ENCODE measurements at regions not wholly inside any gene's neighbourhood (a gene's known extent, or its start where the extent isn't known, plus 50 kb on each side); places are given as distances from the start of the nearest gene placed in this dataset.

DNA sequence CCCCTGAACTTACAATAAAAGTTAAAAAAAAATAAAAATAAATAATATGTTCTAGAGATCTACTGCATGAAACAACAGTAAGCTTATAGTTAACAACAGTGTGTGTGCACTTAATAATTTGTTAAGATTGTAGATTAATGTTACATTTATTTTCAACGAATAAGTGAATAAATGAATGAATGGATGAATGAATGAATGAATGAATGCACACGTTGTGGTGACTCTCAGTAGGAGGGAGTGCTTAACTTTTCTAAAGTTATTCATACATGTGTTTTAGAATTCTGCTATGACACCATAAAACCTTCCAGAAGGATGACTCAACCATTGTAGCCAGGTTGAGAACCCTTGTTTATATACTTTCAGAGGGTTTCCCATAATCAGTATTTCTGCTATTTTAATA lies 1269.4 kb upstream of the CDH6 start:
- no peak for DNase-seq

DNA sequence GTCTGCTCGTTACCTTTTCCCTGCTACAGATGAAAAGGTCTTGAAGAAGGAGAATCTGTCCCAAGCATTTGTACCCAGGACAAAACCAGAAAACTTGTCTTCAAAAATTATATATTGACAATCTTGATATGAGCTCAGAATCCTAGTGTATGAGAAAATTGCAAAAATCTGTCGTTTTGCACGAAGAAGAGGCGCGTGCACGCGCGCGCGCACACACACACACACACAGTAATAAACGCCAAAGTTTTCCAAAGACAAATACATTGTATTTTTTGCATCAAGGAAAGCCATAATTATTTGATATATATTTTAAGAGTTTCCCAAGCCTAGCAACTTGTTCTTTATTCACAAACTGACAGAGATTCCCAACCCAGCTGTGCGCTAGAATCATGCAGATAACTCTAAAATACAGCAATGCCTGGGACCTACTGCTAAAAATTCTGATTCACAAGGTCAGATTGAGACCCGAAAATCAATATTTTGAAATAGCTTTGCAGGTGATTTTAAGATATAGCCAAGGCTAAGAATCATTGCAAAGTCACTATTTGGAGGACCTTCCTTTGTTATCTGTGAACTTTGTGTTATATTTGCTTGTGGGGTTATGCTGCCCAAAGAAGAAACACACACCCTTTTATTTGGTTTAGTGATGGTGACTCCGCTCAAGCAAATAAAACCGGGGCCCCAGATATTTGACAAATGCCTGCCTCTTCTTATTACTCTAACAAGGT lies 1287.7 kb upstream of the CDH6 start:
- no peak for DNase-seq

DNA sequence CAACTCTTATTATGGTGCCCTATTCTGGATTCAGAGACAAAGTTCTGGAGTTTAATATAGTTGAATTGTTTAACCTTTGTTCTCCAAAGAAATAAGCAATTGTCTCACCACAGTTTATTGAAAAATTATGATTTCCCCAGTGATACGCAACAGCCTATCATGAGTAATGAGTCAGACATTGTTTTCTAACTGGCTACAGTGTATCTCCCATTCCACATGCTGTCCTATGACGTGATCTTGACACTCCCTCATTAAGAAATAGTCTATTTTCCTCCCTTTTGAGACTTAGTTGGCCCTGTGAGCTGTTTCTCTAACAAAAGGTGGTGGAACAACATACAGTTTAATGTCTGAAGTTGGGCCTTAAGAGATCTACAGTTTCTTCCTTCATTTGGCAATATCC lies 1290.6 kb upstream of the CDH6 start:
- DNase-seq, result no peak

DNA sequence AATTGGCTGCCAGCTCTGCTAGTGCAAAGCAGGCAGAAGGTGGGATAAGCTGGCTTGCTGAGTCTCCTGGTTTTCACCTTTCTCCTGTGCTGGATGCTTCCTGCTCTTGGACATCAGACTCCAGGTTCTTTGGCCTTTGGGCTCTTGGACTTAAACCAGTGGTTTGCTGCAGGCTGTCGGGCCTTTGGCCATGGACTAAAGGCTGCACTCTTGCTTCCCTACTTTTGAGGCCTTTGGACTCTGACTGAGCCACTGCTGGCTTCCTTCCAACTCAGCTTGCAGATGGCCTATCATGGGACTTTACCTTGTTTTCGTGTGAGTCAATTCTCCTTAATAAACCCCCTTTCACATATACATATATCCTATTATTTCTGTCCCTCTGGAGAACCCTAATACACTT lies 1293.9 kb upstream of the CDH6 start:
- DNase-seq, result peak in 1 of 2 experiments; percentile 18

DNA sequence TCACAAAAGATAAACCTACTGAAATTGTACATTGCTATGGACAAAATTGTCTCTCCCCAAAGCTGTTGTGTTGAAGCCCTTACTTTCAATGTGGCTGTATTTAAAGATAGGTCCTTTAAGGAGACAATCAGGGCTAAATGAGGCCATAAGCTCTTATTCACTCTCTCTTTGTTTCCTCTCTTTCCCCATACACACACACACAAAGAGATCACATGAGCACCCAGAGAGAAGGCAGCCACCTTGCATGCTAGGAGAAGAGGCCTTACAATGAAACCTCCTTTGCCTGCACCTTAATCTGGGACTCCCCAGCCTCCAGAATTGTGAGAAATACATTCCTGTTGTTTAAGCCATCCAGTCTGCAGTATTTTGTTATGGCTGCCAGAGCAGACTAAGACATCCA lies 1295.6 kb upstream of the CDH6 start:
- DNase-seq, result no peak

DNA sequence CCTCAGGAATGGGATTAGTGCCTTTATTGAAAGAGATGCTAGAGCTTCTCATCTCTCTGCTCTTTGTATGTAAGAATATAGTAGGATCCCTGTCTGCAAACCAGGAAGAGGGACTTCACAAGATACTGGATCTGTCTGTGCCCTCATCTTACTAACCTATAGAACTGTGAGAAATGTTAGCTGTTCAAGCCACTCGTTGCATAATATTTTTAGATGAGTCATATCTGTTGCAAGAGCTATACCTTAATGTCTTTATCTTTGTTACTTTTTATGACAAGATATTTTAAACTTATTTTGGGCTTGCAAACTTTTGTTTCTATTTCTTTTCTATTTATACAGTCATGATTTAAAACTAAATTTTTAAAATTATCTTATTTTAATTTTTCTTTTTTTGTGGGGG lies 1296.8 kb upstream of the CDH6 start:
- DNase-seq, result no peak

DNA sequence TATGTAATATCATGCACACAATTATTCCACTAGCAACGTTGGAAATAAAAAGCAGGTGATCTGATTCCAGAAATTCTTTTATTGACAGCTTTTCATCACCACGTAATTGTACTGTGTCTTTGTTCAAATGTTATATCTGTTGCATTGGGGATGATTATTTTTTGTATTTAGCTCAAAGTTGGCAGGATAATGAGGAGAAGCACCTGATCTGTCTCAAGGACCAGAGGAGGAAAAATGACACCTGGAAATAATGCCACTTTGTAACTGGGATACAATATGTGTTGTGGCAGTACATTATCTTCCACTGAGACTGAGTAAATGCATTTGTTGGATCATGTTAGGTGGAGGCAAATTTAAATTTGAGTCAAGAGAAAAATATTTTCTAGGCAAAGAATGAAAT lies 1298.8 kb upstream of the CDH6 start:
- no peak for DNase-seq

DNA sequence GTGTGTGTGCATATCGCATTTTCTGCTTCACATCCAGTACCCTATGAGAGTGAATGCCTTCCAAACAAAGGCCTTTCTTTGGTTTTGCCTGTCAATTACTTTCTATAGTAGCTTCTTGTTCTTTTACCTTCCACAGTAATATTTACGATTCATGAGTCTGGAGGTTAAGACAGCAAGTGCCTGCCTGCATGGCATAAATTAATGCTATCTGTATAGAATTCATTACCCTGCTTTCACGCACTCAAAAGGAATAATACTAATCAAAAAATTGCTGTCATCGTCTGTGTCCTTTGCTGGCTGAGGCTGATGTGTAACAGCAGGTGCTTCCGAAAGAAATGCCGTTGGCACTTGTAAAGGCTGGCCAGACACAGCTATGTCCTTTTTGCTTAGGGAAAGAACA lies 1304.4 kb upstream of the CDH6 start:
- DNase-seq, result no peak

DNA sequence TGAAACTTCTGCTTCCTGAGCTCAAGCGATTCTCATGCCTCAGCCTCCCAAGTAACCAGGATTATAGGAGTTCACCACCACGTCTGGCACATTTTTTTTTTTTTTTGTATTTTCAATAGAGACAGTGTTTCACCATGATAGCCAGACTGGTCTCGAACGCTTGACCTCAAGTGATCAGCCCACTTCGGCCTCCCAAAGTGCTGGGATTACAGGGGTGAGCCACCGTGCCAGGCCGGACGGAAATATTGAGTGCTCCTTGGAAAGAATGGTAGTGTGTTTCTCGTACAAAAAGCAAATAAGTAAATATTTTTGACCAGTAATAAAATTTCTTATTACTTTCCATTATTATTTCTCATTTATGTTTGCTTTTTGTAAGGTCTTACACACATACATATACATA lies 1307.9 kb upstream of the CDH6 start:
- no peak for DNase-seq

DNA sequence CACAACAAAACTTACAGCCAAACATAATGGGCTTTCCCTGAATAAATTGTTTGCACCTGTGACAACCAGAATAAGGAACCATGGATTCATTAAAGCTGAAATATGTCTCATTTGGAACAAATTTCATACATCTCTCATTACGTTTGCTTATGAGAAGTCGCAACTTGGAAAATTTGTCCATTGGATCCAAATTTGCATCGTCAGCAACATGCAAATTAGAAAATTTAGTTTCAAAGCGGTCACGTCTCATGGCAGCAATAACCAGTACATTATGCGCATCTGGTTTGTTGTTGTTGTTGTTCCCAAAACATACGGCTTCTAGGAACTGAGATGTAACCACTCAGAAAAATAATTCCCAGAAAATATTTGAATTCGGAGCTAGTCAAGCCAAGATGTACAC lies 1311.5 kb upstream of the CDH6 start:
- DNase-seq, result no peak

DNA sequence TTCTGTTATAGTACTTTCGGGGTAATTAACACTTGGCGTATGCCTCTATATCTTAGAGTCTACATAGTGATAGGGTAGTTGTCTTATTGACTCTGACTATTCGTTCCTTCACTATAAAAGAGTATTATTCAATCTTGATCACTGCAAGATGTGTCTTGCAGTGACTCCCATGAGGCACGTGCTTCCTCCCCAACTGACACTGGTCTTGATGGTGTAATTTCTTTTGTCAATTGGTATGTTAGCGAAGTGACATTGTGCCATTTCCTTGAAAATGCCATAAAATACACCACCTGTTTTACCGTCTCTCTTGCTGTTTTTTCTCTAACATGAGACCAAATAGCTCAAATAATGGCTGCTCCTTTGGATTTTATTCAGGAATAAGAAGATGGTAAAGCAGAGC lies 1314.1 kb upstream of the CDH6 start:
- no peak for DNase-seq

DNA sequence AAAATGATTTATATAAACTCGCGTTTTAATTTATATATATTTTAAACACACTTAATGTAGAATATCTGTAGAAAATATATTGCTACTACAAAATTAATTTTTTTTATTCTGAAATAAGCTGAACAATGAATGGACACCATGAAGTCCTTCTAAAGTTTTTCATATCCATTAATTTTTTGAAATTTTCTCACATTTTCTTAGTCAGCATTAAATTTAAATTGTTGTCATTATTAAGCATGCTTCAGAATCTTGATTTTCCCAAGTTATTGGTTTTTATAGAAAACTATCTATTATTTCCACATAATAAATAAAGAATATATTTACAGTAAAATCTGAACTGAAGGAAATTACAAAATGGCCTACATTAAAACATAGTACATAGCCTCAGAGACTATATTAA lies 1314.9 kb upstream of the CDH6 start:
- DNase-seq, result no peak

DNA sequence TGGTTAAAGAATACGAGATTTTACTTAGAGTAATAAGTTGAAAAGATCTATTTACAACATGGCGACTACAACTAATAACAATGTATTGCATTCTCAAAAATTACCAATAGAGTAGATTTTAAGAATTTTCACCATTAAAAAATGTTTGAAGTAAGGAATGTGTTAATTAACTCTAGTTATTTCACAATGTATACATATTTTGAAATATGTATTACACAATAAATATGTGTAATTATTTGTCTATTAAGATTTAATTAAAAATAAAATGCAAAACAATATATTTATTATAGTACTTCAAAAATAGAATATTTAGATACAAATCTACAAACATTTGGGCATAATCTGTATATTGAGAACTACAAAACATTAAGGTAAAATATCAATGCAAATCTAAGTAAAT lies 1326.3 kb upstream of the CDH6 start:
- no peak for DNase-seq

DNA sequence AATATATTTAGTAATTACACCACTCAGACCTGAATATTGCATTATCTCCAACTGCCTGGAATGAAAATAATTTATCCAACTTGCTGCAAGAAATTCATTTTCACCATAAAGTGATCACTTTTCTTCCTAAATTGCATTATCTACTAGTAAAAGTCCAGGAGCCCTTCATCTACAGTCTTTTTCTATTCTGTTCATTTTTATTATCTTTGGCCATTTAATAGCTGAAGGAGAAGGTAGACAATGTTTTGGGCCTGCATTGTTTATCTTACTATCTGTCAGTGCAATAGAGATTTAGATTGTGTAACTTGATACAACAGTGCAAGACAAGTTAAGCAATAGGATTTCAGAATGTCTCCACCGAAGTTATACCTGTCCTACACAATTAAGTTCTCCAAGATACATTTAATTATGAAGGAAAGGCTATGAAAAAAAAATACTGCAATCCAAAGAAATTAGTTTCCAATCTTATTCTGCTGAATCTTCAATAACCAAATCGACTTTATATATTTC lies 1339.7 kb upstream of the CDH6 start:
- no peak for DNase-seq

DNA sequence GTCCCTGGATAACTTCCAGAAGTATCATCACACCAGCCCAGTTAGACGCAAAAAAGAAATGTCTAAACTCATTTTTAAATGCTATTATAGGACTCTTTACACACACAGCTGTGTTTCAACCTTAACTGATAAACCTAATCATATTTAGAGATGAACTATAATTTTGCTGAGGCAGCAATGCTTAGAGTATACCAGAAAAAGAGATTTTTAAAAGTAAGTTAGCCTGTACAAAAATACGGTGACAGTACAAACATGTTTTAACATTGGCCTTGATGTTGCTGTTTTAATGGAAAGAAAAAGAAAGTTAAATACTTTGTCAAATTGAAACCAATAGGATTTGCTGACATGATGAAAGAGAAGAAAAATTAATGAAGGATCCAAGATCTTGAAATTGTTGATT lies 1341.2 kb upstream of the CDH6 start:
- DNase-seq, result no peak

DNA sequence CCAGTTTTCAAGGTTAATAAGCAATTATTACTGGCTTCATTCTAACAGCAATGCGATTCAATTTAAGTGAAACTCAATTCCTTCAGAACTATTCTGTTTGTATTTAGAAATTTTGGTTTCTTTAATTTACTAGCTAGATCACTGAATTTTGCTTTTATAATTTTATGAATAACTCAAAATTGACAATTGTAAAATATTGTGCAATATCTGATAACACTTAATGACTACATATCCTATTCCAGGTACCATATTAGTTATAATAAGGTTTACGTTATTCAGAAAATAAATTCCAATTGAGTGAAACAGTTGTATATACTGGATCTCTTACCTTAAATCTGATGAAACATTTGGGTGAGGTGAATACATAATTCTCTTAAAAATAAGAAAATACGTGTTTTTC lies 1348.3 kb upstream of the CDH6 start:
- DNase-seq, result no peak

DNA sequence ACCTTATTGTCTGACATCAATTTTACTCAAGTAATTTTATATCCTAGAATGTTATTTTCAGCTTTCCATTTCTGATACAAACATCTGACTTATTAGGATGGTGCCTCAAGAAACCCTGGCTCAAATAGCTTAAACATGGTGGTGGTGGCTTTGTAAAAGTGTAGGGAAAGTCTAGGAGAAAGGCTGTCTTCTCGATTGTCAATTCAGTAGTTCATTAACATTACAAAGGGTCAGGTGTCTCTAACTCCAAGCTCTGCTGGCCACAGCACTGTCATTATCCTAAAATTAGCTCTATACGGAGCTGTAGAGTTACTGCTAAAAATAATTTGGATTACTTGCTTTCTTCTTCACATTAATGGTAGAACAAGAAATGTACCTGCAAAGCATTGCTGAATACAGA lies 1360.1 kb upstream of the CDH6 start:
- no peak for DNase-seq

DNA sequence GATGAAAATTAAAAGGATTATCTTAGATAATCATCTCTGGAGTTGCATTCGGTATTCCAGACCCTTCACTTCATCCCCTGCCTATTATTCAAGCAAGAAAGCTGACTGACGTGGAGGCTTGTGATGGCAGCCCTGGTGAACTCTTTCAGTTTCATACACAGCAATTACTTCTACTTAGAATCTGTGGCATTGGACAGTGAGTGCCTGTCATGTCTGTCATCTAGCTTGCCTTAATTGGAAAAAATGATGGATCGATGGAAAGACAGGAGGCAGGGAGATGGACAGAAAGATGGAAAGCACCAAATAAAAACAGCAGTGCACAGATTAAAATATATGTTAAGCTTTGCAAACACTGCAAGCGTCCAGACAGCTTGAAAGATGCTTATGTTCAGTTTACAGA lies 1371.0 kb upstream of the CDH6 start:
- DNase-seq, result no peak

DNA sequence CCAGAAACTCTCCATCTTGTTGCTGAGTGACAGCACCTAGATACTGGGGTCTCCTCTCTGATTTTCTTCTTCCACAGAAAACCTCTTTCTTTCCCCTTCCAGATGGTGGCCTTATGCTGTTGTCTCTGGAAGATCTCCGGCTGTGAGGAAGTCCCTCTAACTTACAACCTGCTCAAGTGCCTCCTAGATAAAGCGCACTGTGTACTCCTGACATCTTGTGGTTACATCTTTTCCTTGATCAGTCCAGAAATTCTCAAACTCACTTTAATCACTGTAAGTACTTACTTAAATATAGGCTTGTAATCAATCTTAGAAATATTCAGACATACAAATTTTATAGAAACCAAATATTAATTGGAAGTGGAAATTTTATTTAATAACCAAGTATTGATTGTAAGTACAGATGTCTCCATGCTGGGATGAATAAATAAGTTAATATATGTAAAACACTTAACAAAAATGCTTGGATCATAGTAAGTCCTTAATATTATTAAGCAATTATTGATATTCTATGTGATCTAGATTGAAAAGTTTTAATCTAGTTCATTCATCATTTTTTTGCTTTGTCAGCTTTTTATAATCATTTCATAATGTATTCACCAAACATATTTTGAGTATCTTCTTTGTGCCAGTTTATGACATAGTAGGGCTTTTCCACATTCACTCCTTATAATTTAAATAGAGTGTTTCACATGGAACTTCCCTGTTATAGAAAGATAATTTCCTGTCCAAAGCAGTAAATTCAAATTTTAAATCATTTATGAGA lies 1381.4 kb upstream of the CDH6 start:
- DNase-seq, result no peak

DNA sequence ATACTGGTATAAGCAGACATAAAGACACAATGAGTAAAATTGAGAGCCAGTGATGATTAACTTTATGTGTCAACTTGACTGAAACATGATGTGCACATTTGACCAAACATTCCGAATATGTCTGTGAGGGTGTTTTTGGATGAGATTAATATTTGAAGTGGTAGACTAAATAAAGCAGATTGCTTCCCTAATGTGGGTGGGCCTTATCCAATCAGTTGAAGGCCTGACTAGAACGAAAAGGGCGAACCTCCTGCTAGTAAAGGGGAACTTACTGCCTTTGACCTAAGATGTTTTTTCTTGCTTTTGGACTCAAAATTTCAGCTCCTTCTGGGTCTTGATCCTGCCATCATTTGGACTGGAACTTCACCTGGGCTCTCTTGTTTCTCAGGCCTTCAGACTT lies 1387.7 kb upstream of the CDH6 start:
- no peak for DNase-seq

DNA sequence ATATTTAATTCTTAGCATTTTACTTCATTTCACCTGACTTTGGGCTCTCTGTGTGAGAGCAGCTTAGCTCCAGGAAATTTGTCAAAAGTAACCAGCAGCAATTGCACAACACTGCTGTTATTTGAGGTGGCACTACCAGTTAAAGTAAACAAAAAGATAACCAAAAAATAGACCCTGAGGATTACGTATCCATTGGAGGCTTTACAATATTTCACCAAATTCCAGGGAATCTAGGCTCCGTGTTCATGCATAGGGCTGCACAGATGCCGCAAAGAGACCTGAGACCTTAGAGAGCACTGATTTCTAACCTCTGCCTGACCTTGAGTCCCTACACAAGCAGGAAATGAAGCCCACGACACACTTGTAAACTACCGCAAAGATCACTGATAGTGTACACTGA lies 1392.7 kb upstream of the CDH6 start:
- no peak for DNase-seq

DNA sequence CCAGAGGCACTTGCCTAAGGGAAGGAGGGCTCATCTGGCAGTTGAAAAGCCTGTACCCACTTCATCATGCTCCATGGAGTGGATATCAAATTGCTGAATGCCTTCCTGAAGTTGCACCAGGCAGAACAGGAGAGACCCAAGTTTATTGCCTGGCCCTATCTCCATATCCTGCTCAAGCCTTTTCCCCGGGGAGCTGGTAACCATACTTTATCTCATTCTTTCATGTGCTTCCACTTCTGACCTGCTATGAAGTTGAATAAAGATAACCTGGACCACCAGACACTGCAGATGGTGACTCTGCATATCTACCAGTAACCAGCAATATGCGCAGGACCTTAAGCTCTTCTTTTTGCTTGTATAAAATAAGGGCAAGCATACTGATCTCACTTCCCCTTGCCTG lies 1397.5 kb upstream of the CDH6 start:
- no peak for DNase-seq

DNA sequence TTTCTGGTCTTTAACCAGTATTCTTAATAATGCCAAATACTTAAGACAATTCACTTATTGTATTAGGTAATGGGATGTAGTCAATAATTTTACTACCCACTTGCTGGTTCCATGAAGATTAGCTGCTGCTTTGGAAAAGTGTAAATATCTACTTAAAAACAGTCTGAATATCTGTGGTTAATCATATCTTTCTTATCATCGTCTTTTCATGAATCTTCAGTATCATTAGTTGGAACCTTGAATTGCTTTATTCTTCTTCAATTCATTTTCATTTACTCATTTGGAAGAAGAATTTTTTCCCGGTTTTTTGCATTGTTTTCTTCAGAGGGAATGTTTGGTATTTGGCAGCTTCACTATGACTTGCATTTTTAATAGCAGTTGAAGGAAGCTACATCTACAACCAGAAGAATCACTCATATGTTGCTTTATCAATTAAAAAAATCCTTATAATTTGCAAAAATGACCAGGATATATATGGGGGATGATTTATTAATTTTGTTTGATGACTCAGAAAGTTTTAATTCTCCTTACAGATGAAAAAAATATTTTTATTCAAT lies 1398.3 kb upstream of the CDH6 start:
- DNase-seq, result no peak

DNA sequence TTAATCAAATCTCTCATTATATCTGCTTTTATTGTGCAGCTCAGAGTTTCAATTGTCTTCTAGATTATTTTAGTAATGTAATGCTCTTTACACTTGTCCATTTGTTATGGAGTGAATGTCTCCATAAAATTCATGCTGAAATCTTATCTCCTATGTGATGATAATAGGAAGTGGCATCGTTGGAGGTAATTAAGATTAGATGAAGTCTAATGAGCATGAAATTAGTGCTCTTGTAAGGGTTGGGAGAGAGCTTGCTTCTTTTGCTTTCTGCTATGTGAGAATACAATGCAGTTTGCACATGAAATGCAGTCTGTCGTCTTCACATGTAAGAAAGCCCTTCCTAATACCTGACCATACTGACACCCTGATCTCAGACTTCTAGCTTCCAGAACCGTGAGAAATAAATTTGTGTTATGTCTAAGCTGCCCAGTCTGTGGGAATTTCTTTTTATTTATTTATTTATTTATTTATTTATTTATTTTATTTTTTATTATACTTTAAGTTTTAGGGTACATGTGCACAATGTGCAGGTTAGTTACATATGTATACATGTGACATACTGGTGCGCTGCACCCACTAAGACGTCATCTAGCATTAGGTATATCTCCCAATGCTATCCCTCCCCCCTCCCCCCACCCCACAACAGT lies 1399.2 kb upstream of the CDH6 start:
- no peak for DNase-seq
